ENCODE measurements at regions not wholly inside any gene's neighbourhood (a gene's known extent, or its start where the extent isn't known, plus 50 kb on each side); places are given as distances from the start of the nearest gene placed in this dataset.

- intact Hi-C loops (cut with DNase I; ENCODE audit: low total_unique reads), result no loop called here
- no peak overlapping the region for H3K27ac ChIP-seq
- H3K27me3 ChIP-seq, result no peaks in the 10 kb centered on the region
- no peaks in the 10 kb centered on the region for H3K36me3 ChIP-seq
- in situ Hi-C loops (cut with MboI; ENCODE audit: low sequenced_read_pairs in 4 of 4), result loop anchor here in 1 of 4 donors (25.0 kb wide), 1 partner anchor 433 kb away; no protein-coding TSS in a partner anchor
- DNase-seq (no peak), ATAC-seq (no peak)
- no peak for TF ChIP-seq POLR2A (IDR thresholded peaks at IDR 0.05)
- TF ChIP-seq, protein P1, sequence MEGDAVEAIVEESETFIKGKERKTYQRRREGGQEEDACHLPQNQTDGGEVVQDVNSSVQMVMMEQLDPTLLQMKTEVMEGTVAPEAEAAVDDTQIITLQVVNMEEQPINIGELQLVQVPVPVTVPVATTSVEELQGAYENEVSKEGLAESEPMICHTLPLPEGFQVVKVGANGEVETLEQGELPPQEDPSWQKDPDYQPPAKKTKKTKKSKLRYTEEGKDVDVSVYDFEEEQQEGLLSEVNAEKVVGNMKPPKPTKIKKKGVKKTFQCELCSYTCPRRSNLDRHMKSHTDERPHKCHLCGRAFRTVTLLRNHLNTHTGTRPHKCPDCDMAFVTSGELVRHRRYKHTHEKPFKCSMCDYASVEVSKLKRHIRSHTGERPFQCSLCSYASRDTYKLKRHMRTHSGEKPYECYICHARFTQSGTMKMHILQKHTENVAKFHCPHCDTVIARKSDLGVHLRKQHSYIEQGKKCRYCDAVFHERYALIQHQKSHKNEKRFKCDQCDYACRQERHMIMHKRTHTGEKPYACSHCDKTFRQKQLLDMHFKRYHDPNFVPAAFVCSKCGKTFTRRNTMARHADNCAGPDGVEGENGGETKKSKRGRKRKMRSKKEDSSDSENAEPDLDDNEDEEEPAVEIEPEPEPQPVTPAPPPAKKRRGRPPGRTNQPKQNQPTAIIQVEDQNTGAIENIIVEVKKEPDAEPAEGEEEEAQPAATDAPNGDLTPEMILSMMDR (IDR thresholded peaks at IDR 0.05 in 4 of 5, conservative IDR thresholded peaks at IDR 0.05 in 1 of 5), result no peak
- H3K4me3 ChIP-seq, result no peak overlapping the region
- peaks cover 0 to 10% of the 10 kb centered on the region in 2 donors for H3K4me1 ChIP-seq
- no peaks in the 10 kb centered on the region for H3K9me3 ChIP-seq
These were observed 195.8 kb downstream of the RPS24 start for GRCh38 chr10:78229489-78229888.

DNA sequence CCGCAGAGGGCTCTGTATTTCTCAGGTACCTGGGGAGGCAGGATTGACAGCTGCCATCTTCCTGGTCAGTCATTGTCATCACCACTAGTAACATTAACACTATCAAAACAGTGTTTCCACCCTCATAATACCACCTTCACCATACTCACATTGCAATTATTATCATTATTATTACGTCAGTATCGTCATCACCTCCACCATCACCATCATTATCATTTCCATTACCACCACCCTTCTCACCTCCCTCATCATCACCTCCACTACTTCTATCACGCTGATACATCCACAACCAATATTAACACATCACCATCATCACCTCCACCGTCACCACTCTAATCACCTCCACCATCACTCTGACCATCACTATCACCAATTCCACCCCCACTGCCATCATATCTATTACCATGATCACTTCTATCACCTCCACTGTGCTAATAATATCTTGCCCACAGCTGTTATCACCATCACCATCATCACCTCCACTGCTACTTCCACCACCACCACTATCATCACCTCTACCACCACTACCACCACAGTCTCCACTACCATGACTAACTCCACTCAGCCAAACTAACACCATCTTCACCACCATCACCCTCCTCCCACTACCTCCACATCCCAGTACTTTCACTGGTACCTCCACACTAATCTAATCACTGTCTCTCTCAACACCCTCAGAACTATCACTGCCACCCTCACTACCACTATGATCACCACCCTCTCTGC is 196.4 kb downstream of the RPS24 start:
- Histone ChIP-seq H3K9me3 (no peaks in the 10 kb centered on the region), H3K4me1 (peaks cover 0 to 10% of the 10 kb centered on the region in 2 donors), H3K36me3 (no peaks in the 10 kb centered on the region), H3K27me3 (no peaks in the 10 kb centered on the region), H3K27ac (no peak overlapping the region), H3K4me3 (no peak overlapping the region)
- in situ Hi-C loops (cut with MboI; ENCODE audit: low sequenced_read_pairs in 4 of 4), result loop anchor here in 1 of 4 donors (25.0 kb wide), 1 partner anchor 432 kb away; no protein-coding TSS in a partner anchor
- intact Hi-C loops (cut with DNase I; ENCODE audit: low total_unique reads), result loop anchor here (5.0 kb wide), 1 partner anchor 72 kb away; no protein-coding TSS in a partner anchor
- no peak for DNase-seq
- TF ChIP-seq, protein P1 (IDR thresholded peaks at IDR 0.05 in 4 of 5, conservative IDR thresholded peaks at IDR 0.05 in 1 of 5), result no peak
- no peak for TF ChIP-seq POLR2A (IDR thresholded peaks at IDR 0.05)
- ATAC-seq, result no peak

- intact Hi-C loops (cut with DNase I; ENCODE audit: low total_unique reads), result loop anchor here (5.0 kb wide), 1 partner anchor 71 kb away; no protein-coding TSS in a partner anchor
- no peak for ATAC-seq
These were observed 197.7 kb downstream of the RPS24 start for GRCh38 chr10:78231327-78231726.

GRCh38 chr10:78231939-78232338 is 198.3 kb downstream of the RPS24 start:
- Histone ChIP-seq H3K4me3 (no peak overlapping the region), H3K27ac (no peak overlapping the region), H3K4me1 (peaks cover 0 to 10% of the 10 kb centered on the region in 2 donors), H3K9me3 (no peaks in the 10 kb centered on the region), H3K27me3 (no peaks in the 10 kb centered on the region), H3K36me3 (no peaks in the 10 kb centered on the region)
- TF ChIP-seq, protein P1 (IDR thresholded peaks at IDR 0.05 in 4 of 5, conservative IDR thresholded peaks at IDR 0.05 in 1 of 5), result peak; percentile 41 to 60 (median 48)
- TF ChIP-seq POLR2A (IDR thresholded peaks at IDR 0.05), result no peak
- ATAC-seq, result peak; percentile 85 to 94
- in situ Hi-C loops (cut with MboI; ENCODE audit: low sequenced_read_pairs in 4 of 4), result loop anchor here in 1 of 4 donors (25.0 kb wide), 1 partner anchor 430 kb away; no protein-coding TSS in a partner anchor
- intact Hi-C loops (cut with DNase I; ENCODE audit: low total_unique reads), result loop anchor here (2.0 to 5.0 kb wide), 2 partner anchors 70 to 425 kb away; no protein-coding TSS in a partner anchor
- DNase-seq, result peak; percentile 22 to 58

More at GRCh38 chr10:78231327-78231726, 197.7 kb downstream of the RPS24 start:
- no peak overlapping the region for H3K4me3 ChIP-seq
- H3K36me3 ChIP-seq, result no peaks in the 10 kb centered on the region
- no peaks in the 10 kb centered on the region for H3K27me3 ChIP-seq
- H3K27ac ChIP-seq, result no peak overlapping the region
- no peak for TF ChIP-seq POLR2A (IDR thresholded peaks at IDR 0.05)
- TF ChIP-seq, protein P1 (IDR thresholded peaks at IDR 0.05 in 4 of 5, conservative IDR thresholded peaks at IDR 0.05 in 1 of 5), result no peak
- H3K9me3 ChIP-seq, result no peaks in the 10 kb centered on the region
- H3K4me1 ChIP-seq, result peaks cover 0 to 10% of the 10 kb centered on the region in 2 donors
- in situ Hi-C loops (cut with MboI; ENCODE audit: low sequenced_read_pairs in 4 of 4), result loop anchor here in 1 of 4 donors (25.0 kb wide), 1 partner anchor 431 kb away; no protein-coding TSS in a partner anchor
- DNase-seq, result no peak

Measured in gastrocnemius medialis (tissue), 4 donors.